Lower lobe of right lung (tissue), 2 donors: ENCODE measurements at regions not wholly inside any gene's neighbourhood (a gene's known extent, or its start where the extent isn't known, plus 50 kb on each side); places are given as distances from the start of the nearest gene placed in this dataset.

Source experiments
- ATAC-seq, 2 donors: fragments of 200-7000 bp; cut with Tn5 transposase; one replicate each; pipeline ENCODE4 v1.9.1; 2020 to 2022; ENCODE audit warnings: mild to moderate bottlenecking in 2 of 2, moderate library complexity in 2 of 2
- DNase-seq: peaks from one replicate; pipeline ENCODE4 v3.0.0-alpha.2; 2020
- H3K27ac ChIP-seq: fragments of 200-600 bp; one replicate; pipeline ENCODE4 v1.8.0; 2022
- H3K27me3 ChIP-seq: fragments of 200-600 bp; one replicate; pipeline ENCODE4 v1.8.0; 2022; ENCODE audit warnings: low read depth
- H3K36me3 ChIP-seq: fragments of 200-600 bp; one replicate; pipeline ENCODE4 v1.8.0; 2022; ENCODE audit warnings: mild to moderate bottlenecking
- H3K4me1 ChIP-seq: fragments of 200-600 bp; one replicate; pipeline ENCODE4 v1.8.0; 2022
- H3K4me3 ChIP-seq: fragments of 200-600 bp; one replicate; pipeline ENCODE4 v1.8.0; 2022; ENCODE audit warnings: mild to moderate bottlenecking
- H3K9me3 ChIP-seq: fragments of 200-600 bp; one replicate; pipeline ENCODE4 v1.8.0; 2022
- CTCF ChIP-seq: fragments of 200-600 bp; IDR thresholded peaks from one replicate; pipeline ENCODE4 v1.8.0; 2022; ENCODE audit warnings: antibody characterized with exemption, mild to moderate bottlenecking
- intact Hi-C: fragments of 100-400 bp; cut with DNase I; formaldehyde crosslinking; loops from one replicate; pipeline ENCODE4 v1.11.0; 2022
- donor health status: DM: no; HTN: yes; CAD: no; lungs with severe emphysema.

- Histone ChIP-seq H3K9me3 (no peaks in the 10 kb centered on the region), H3K36me3 (no peaks in the 10 kb centered on the region), H3K27ac (no peak overlapping the region), H3K4me3 (no peak overlapping the region), H3K4me1 (no peaks in the 10 kb centered on the region), H3K27me3 (no peaks in the 10 kb centered on the region)
- intact Hi-C loops = no loop called here
- ATAC-seq (no peak), DNase-seq (no peak)
- no peak for TF ChIP-seq CTCF
Observed at GRCh38 chr12:25811656-25812126, 146.8 kb upstream of the RASSF8 start.

DNA sequence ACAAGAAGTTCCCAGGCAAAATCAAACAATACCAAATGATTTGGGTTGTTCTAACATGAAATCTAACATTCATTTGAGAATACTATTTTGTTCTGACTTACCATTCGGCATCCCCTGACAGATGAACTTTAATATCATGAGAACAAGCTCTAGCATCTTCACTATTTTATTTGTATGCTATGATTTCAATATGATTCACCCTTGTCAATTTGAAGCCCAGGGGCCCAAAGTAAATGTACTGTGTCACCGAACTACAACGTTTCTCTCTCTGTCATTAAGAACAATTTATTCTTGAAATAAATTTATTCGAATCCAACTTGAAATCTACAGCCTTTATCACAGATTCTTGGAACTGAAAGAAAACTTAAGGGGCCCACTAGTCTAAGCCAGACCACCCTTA is 146.2 kb upstream of the RASSF8 start:
- no peak for TF ChIP-seq CTCF
- no peak for ATAC-seq

DNA sequence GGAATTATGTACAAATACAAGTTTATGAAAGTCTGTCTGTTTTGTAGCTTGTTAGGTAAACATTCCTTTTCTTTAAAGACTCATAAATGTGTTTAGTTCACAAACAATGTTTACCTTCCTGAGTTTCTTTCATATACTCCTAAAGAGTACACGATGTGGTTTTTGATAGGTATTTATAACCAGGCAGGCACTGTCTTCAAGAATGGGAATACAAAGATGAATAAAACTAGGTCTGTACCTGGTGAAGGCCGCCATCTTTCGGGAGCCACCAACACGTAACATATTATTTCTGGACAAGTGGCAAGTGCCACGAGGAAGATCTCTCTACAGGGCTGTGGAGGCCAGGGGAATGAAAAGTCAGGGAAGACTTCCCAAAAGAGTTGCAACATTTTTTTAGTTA is 144.6 kb upstream of the RASSF8 start:
- DNase-seq (no peak), ATAC-seq (no peak)
- intact Hi-C loops = no loop called here
- Histone ChIP-seq H3K27me3 (no peaks in the 10 kb centered on the region), H3K4me1 (no peaks in the 10 kb centered on the region), H3K9me3 (no peaks in the 10 kb centered on the region), H3K27ac (no peak overlapping the region), H3K36me3 (no peaks in the 10 kb centered on the region), H3K4me3 (no peak overlapping the region)
- TF ChIP-seq CTCF = no peak

More for the DNA sequence above, 146.2 kb upstream of the RASSF8 start:
- Histone ChIP-seq H3K27ac (no peak overlapping the region), H3K36me3 (no peaks in the 10 kb centered on the region), H3K27me3 (no peaks in the 10 kb centered on the region), H3K4me1 (no peaks in the 10 kb centered on the region), H3K9me3 (no peaks in the 10 kb centered on the region), H3K4me3 (no peak overlapping the region)
- intact Hi-C loops = no loop called here
- DNase-seq = no peak

DNA sequence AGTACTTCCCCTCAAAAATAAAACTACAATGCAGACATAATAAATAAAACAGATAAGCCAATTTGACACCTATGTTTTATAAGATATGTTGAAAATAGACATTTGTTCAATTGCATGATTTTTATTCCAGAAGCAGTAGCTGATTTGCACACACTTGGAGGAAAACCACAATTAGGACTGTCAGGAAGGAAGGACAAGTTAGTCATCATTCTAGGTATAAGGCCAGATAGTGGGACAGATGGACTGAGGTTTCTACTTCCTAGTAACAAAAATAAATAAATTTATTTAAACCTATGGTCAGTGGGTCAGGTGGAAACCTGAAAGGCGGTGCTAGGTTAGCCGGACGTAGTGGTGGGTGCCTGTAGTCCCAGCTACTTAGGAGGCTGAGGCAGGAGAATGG is 141.8 kb upstream of the RASSF8 start:
- DNase-seq (no peak), ATAC-seq (no peak)
- Histone ChIP-seq H3K36me3 (no peaks in the 10 kb centered on the region), H3K4me1 (no peaks in the 10 kb centered on the region), H3K9me3 (no peaks in the 10 kb centered on the region), H3K27ac (no peak overlapping the region), H3K4me3 (no peak overlapping the region), H3K27me3 (no peaks in the 10 kb centered on the region)
- no peak for TF ChIP-seq CTCF
- intact Hi-C loops = no loop called here

DNA sequence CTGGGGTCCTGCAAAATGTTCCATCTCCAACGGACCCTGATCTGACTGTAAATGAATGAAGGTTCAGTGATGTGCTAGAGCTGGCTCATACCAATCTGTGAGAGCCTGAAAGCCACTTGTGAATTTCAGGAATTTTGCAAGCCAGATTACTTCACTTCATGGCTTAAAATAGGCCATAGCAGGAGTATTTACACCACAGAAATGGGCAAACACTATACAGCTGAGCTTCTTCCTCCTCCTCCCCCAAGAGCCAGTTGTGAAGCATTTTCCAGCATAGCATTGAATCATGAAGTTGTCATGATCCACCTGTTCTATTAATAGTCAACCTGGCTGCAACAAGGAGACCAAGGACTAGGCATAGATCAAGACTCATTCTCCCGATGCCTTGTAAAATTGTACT is 141.3 kb upstream of the RASSF8 start:
- no peaks in the 10 kb centered on the region for H3K36me3 ChIP-seq
- H3K4me3 ChIP-seq = no peak overlapping the region
- H3K9me3 ChIP-seq = no peaks in the 10 kb centered on the region
- intact Hi-C loops = no loop called here
- no peak overlapping the region for H3K27ac ChIP-seq
- H3K4me1 ChIP-seq = no peaks in the 10 kb centered on the region
- no peak for TF ChIP-seq CTCF
- H3K27me3 ChIP-seq = no peaks in the 10 kb centered on the region
- DNase-seq = no peak
- ATAC-seq = no peak
